Common myeloid progenitor, CD34-positive (primary cell): ENCODE measurements at regions not wholly inside any gene's neighbourhood (a gene's known extent, or its start where the extent isn't known, plus 50 kb on each side); places are given as distances from the start of the nearest gene placed in this dataset.

Experiments
- CTCF ChIA-PET: fragments of 350-600 bp; sonication (Branson Sonifier 250); formaldehyde crosslinking; loops from one replicate; lab custom pipeline; 2021; ENCODE audit warnings: antibody characterized with exemption; lab: Charles Lee
- POLR2A ChIA-PET: fragments of 350-600 bp; sonication (Branson Sonifier 250); formaldehyde crosslinking; loops from one replicate; lab custom pipeline; 2021; ENCODE audit warnings: antibody characterized with exemption; lab: Charles Lee
- DNase-seq, 3 donors: peaks; one replicate each; pipeline versions ENCODE4 v3.0.0 to v3.0.0-alpha.2; 2013
- H3K27ac ChIP-seq, 2 experiments: 1 replicate in 1 of 2; 2 replicates in 1 of 2; pipeline ENCODE4 v1.7.0; 2013; ENCODE audit warnings: inconsistent platforms in 2 of 2, low read length in 2 of 2, mild to moderate bottlenecking in 2 of 2, low read depth in 1 of 2, moderate library complexity in 1 of 2; ENCODE audit not compliant: severe bottlenecking in 2 of 2, insufficient read depth in 1 of 2, poor library complexity in 1 of 2
- H3K27me3 ChIP-seq, 5 experiments: replicated peaks in 2 of 5; 1 replicate in 3 of 5; 2 replicates in 2 of 5; pipeline versions ENCODE4 v1.6.1 to v1.7.0; 2013; ENCODE audit warnings: low read length in 4 of 5, mild to moderate bottlenecking in 2 of 5, moderate library complexity in 2 of 5, inconsistent platforms in 1 of 5; ENCODE audit not compliant: insufficient read depth in 5 of 5, control insufficient read depth in 4 of 5
- H3K36me3 ChIP-seq, 4 experiments: 1 replicate in 2 of 4; 2 replicates in 2 of 4; pipeline versions ENCODE4 v1.6.1 to v1.7.0; 2013; ENCODE audit warnings: low read length in 3 of 4, control low read depth in 1 of 4, mild to moderate bottlenecking in 1 of 4; ENCODE audit not compliant: control insufficient read depth in 4 of 4, insufficient read depth in 4 of 4
- H3K4me1 ChIP-seq, 4 experiments: 1 replicate in 3 of 4; 2 replicates in 1 of 4; pipeline versions ENCODE4 v1.6.1 to v1.7.1; 2013; ENCODE audit warnings: low read length in 3 of 4, mild to moderate bottlenecking in 3 of 4, control low read depth in 1 of 4, inconsistent platforms in 1 of 4, moderate library complexity in 1 of 4; ENCODE audit not compliant: control insufficient read depth in 4 of 4, insufficient read depth in 4 of 4; ENCODE audit errors: control extremely low read depth in 1 of 4
- H3K4me3 ChIP-seq, 7 experiments: 1 replicate in 4 of 7; 2 replicates in 3 of 7; pipeline versions ENCODE4 v1.5.1 to v1.7.0; 2013; ENCODE audit warnings: mild to moderate bottlenecking in 7 of 7, low read length in 6 of 7, moderate library complexity in 6 of 7, inconsistent platforms in 2 of 7, low read depth in 2 of 7, control low read depth in 1 of 7; ENCODE audit not compliant: insufficient read depth in 4 of 7, control insufficient read depth in 1 of 7; ENCODE audit errors: extremely low read depth in 1 of 7
- H3K9me3 ChIP-seq, 5 experiments: 1 replicate in 4 of 5; 2 replicates in 1 of 5; pipeline versions ENCODE4 v1.6.1 to v1.7.1; 2013; ENCODE audit warnings: low read length in 4 of 5, mild to moderate bottlenecking in 2 of 5, inconsistent platforms in 1 of 5, low read depth in 1 of 5, moderate library complexity in 1 of 5; ENCODE audit not compliant: control insufficient read depth in 4 of 5, insufficient read depth in 2 of 5; ENCODE audit errors: control extremely low read depth in 1 of 5
- WGBS: methylation state at CpG from one replicate; pipeline ENCODE4 v1.1.5; 2013; ENCODE audit not compliant: insufficient coverage; 5-methylcytosine and 5-hydroxymethylcytosine counted together

- Histone ChIP-seq H3K27me3 (no peaks in the 10 kb centered on the region), H3K4me1 (no peaks in the 10 kb centered on the region), H3K36me3 (no peaks in the 10 kb centered on the region), H3K27ac (no peak overlapping the region), H3K4me3 (no peak overlapping the region), H3K9me3 (peaks cover 0 to 7% (median 0%) of the 10 kb centered on the region in 5 experiments)
- POLR2A ChIA-PET, result no interaction called here
- DNase-seq, result no peak
- no CpG with 5 or more reads among the region's 3 CpGs for WGBS
- CTCF ChIA-PET, result no interaction called here
These were observed 465.8 kb downstream of the CCER1 start for GRCh38 chr12:90489141-90489540.

- Histone ChIP-seq H3K4me1 (no peaks in the 10 kb centered on the region), H3K36me3 (no peaks in the 10 kb centered on the region), H3K27ac (no peak overlapping the region), H3K4me3 (no peak overlapping the region), H3K27me3 (no peaks in the 10 kb centered on the region), H3K9me3 (peaks cover 0 to 4% (median 0%) of the 10 kb centered on the region in 5 experiments)
- no peak for DNase-seq
- ChIA-PET CTCF (no interaction called here), POLR2A (no interaction called here)
These were observed 469.4 kb downstream of the CCER1 start for GRCh38 chr12:90485560-90485959.

GRCh38 chr12:90484094-90484493 lies 470.9 kb downstream of the CCER1 start:
- POLR2A ChIA-PET, result no interaction called here
- DNase-seq, result no peak

GRCh38 chr12:90481748-90482147 lies 473.2 kb downstream of the CCER1 start:
- CTCF ChIA-PET, result no interaction called here
- Histone ChIP-seq H3K36me3 (no peaks in the 10 kb centered on the region), H3K4me1 (no peaks in the 10 kb centered on the region), H3K9me3 (no peaks in the 10 kb centered on the region), H3K4me3 (no peak overlapping the region), H3K27me3 (no peaks in the 10 kb centered on the region), H3K27ac (no peak overlapping the region)
- POLR2A ChIA-PET, result no interaction called here
- no CpG with 5 or more reads among the region's 1 CpG for WGBS
- DNase-seq, result no peak

More at GRCh38 chr12:90484094-90484493, 470.9 kb downstream of the CCER1 start:
- no peaks in the 10 kb centered on the region for H3K4me1 ChIP-seq
- CTCF ChIA-PET, result no interaction called here
- no peaks in the 10 kb centered on the region for H3K27me3 ChIP-seq
- no peak overlapping the region for H3K4me3 ChIP-seq
- 94% methylated on average over 2 of the region's 2 CpGs for WGBS
- H3K9me3 ChIP-seq, result no peaks in the 10 kb centered on the region
- H3K27ac ChIP-seq, result no peak overlapping the region
- H3K36me3 ChIP-seq, result no peaks in the 10 kb centered on the region

GRCh38 chr12:90479237-90479636 lies 475.7 kb downstream of the CCER1 start:
- WGBS, result no CpG with 5 or more reads among the region's 1 CpG
- H3K27me3 ChIP-seq, result no peaks in the 10 kb centered on the region
- POLR2A ChIA-PET, result no interaction called here

GRCh38 chr12:90473831-90474230 lies 481.1 kb downstream of the CCER1 start:
- CTCF ChIA-PET, result no interaction called here
- Histone ChIP-seq H3K9me3 (peaks cover 0 to 4% (median 0%) of the 10 kb centered on the region in 5 experiments), H3K36me3 (no peaks in the 10 kb centered on the region), H3K4me1 (no peaks in the 10 kb centered on the region), H3K4me3 (no peak overlapping the region), H3K27me3 (no peaks in the 10 kb centered on the region), H3K27ac (no peak overlapping the region)
- POLR2A ChIA-PET, result no interaction called here
- DNase-seq, result no peak
- WGBS, result no CpG with 5 or more reads among the region's 2 CpGs

More at GRCh38 chr12:90479237-90479636, 475.7 kb downstream of the CCER1 start:
- CTCF ChIA-PET, result no interaction called here
- Histone ChIP-seq H3K4me3 (no peak overlapping the region), H3K27ac (no peak overlapping the region), H3K36me3 (no peaks in the 10 kb centered on the region), H3K4me1 (no peaks in the 10 kb centered on the region), H3K9me3 (no peaks in the 10 kb centered on the region)
- DNase-seq, result no peak

GRCh38 chr12:90460681-90461080 lies 494.3 kb downstream of the CCER1 start:
- Histone ChIP-seq H3K27ac (no peak overlapping the region), H3K36me3 (no peaks in the 10 kb centered on the region), H3K4me1 (no peaks in the 10 kb centered on the region), H3K4me3 (no peak overlapping the region), H3K27me3 (no peaks in the 10 kb centered on the region), H3K9me3 (no peaks in the 10 kb centered on the region)
- ChIA-PET POLR2A (no interaction called here), CTCF (no interaction called here)
- no peak for DNase-seq
- WGBS, result no CpG with 5 or more reads among the region's 1 CpG
